CD4-positive, CD25-positive, alpha-beta regulatory T cell (primary cell): ENCODE measurements at regions not wholly inside any gene's neighbourhood (a gene's known extent, or its start where the extent isn't known, plus 50 kb on each side); places are given as distances from the start of the nearest gene placed in this dataset.
"Not testable (repeated sequence)": the region's sequence is repeated elsewhere in the genome, so short reads cannot be mapped to it uniquely, and the experiment has no call there.

ENCODE experiments used
- ATAC-seq, 2 donors: fragments of 150-1000 bp; cut with Tn5 transposase; one replicate each; pipeline ENCODE4 v1.10.0; 2021; ENCODE audit warnings: low read depth in 2 of 2, moderate number of reproducible peaks in 2 of 2, moderate library complexity in 1 of 2
- DNase-seq, 3 donors: peaks; one replicate each; pipeline versions ENCODE4 v3.0.0 to v3.0.0-alpha.2; 2012 to 2022; ENCODE audit warnings: mixed read lengths in 1 of 3
- H3K27ac ChIP-seq: one replicate; pipeline ENCODE4 v1.7.0; 2013; ENCODE audit warnings: mild to moderate bottlenecking, low read length; ENCODE audit not compliant: insufficient read depth, poor library complexity, severe bottlenecking
- H3K27me3 ChIP-seq: one replicate; pipeline ENCODE4 v1.7.0; 2013; ENCODE audit warnings: low read length; ENCODE audit not compliant: control insufficient read depth, insufficient read depth
- H3K36me3 ChIP-seq: one replicate; pipeline ENCODE4 v1.7.0; 2013; ENCODE audit warnings: mild to moderate bottlenecking, low read length, moderate library complexity; ENCODE audit not compliant: control insufficient read depth, insufficient read depth
- H3K4me1 ChIP-seq: 2 replicates; pipeline ENCODE4 v1.7.0; 2013; ENCODE audit warnings: mild to moderate bottlenecking, low read length; ENCODE audit not compliant: insufficient read depth, control insufficient read depth, poor library complexity, severe bottlenecking
- H3K4me3 ChIP-seq: one replicate; pipeline ENCODE4 v1.7.0; 2013; ENCODE audit warnings: low read depth, mild to moderate bottlenecking, low read length, moderate library complexity
- H3K9me3 ChIP-seq, 2 experiments: 1 replicate in 1 of 2; 2 replicates in 1 of 2; pipeline ENCODE4 v1.7.0; 2013; ENCODE audit warnings: low read length in 2 of 2, mild to moderate bottlenecking in 1 of 2, moderate library complexity in 1 of 2; ENCODE audit not compliant: control insufficient read depth in 2 of 2
- H3K27ac Mint-ChIP-seq, 3 donors: one replicate each; pipeline ENCODE4 v1.8.0; 2020 to 2022; ENCODE audit warnings: mild to moderate bottlenecking in 3 of 3, mixed read lengths in 3 of 3, moderate library complexity in 2 of 3
- H3K27me3 Mint-ChIP-seq: one replicate; pipeline ENCODE4 v1.8.0; 2022; ENCODE audit warnings: mild to moderate bottlenecking, mixed read lengths
- H3K36me3 Mint-ChIP-seq: one replicate; pipeline ENCODE4 v1.8.0; 2020; ENCODE audit warnings: mixed read lengths
- H3K4me1 Mint-ChIP-seq, 4 donors: one replicate each; pipeline ENCODE4 v1.8.0; 2020 to 2022; ENCODE audit warnings: mixed read lengths in 4 of 4, mild to moderate bottlenecking in 1 of 4
- H3K4me3 Mint-ChIP-seq, 4 donors: one replicate each; pipeline ENCODE4 v1.8.0; 2020 to 2022; ENCODE audit warnings: mild to moderate bottlenecking in 4 of 4, mixed read lengths in 4 of 4, moderate library complexity in 3 of 4
- H3K9me3 Mint-ChIP-seq, 7 donors: one replicate each; pipeline ENCODE4 v1.8.0; 2020 to 2022; ENCODE audit warnings: mixed read lengths in 7 of 7, mild to moderate bottlenecking in 3 of 7, moderate library complexity in 2 of 7

DNA sequence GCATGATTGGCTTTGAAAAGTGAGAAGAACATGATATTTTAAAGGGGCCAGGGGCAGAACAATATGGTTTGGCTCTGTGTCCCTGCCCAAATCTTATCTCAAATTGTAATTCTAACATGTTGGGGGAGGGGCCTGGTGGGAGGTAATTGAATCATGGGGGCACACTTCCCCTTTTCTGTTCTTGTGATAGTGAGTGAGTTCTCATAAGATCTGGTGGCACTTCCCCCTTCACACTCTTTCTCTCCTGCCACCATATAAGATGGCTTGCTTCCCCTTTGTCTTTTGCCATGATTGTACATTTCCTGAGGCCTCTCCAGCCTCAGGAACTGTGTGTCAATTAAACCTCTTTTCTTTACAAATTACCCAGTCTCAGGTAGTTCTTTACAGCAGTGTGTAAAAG lies 85.9 kb upstream of the C1QTNF3 start:
- H3K36me3 Mint-ChIP-seq = peaks cover 10% of the 10 kb centered on the region
- not testable (repeated sequence) for H3K36me3 ChIP-seq, H3K4me3 ChIP-seq, H3K4me1 ChIP-seq, H3K27ac ChIP-seq, H3K27me3 ChIP-seq, H3K4me3 Mint-ChIP-seq, H3K27ac Mint-ChIP-seq, H3K27me3 Mint-ChIP-seq, H3K4me1 Mint-ChIP-seq, H3K9me3 ChIP-seq, H3K9me3 Mint-ChIP-seq, ATAC-seq, DNase-seq

- not testable (repeated sequence) for H3K27me3 ChIP-seq, H3K36me3 ChIP-seq, H3K27ac ChIP-seq, H3K27me3 Mint-ChIP-seq, H3K36me3 Mint-ChIP-seq, ATAC-seq, H3K4me3 Mint-ChIP-seq, DNase-seq, H3K9me3 ChIP-seq, H3K4me1 Mint-ChIP-seq, H3K9me3 Mint-ChIP-seq, H3K4me3 ChIP-seq, H3K4me1 ChIP-seq, H3K27ac Mint-ChIP-seq
These were observed 112.0 kb upstream of the C1QTNF3 start for GRCh38 chr5:34154988-34155387.

DNA sequence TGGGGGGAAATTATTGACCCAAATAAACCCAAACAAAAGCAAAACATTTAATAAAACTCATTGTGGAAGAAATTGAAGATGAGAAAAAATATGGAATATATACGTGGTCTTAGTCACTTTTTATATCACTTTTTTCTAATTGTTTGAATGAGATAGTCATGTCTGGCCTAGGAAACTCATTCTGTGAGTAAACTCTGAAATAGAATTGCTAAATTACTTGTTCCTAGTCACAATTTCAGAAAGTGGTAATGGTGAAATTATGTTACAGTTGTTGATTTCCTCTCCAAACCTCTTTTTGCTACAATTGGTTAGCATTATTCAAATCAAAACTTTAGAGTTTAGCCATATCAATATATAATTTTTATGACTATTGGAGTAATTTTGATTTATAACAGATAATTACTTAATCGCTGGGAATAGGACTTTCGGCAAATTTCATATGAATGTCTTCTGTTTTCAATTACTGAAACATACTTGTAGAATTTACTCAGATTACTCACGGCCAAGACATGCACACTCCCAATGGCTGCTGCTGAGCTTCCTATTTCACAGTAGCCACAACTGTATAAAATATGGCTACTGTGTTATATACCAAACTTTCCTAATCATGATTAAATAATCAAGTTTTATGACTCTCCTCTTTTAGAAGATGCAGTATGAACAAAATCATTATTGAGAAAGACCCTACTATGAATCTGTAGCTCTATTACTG lies 113.8 kb upstream of the C1QTNF3 start:
- not testable (repeated sequence) for ATAC-seq, H3K4me1 ChIP-seq, H3K4me3 Mint-ChIP-seq, DNase-seq, H3K27ac Mint-ChIP-seq, H3K27me3 ChIP-seq, H3K4me1 Mint-ChIP-seq, H3K4me3 ChIP-seq, H3K9me3 ChIP-seq, H3K36me3 Mint-ChIP-seq, H3K27ac ChIP-seq, H3K9me3 Mint-ChIP-seq, H3K27me3 Mint-ChIP-seq, H3K36me3 ChIP-seq

DNA sequence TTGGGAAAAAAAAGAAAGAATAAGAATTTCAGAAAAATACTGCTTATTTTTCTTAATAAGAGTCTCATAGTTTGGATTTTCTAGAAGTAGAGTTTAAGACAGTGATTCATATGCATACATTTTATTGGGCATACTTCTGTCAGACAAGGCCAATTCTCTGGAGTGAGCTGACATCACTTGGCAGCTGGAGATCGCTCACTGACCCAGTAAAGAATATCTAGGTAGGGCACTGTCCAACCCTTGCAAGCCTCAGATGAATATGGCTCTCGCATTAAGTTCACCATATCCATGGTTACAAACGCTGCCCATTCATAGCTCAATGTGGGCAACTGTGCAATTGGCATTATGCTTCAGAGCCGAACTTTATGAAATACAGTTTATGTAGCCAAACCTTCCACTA lies 117.9 kb upstream of the C1QTNF3 start:
- H3K36me3 ChIP-seq, H3K4me1 Mint-ChIP-seq, H3K27me3 ChIP-seq, H3K9me3 ChIP-seq, H3K4me1 ChIP-seq, H3K36me3 Mint-ChIP-seq, H3K27ac Mint-ChIP-seq, H3K27me3 Mint-ChIP-seq, H3K9me3 Mint-ChIP-seq, H3K27ac ChIP-seq, DNase-seq, ATAC-seq, H3K4me3 Mint-ChIP-seq, H3K4me3 ChIP-seq: not testable (repeated sequence)

GRCh38 chr5:34171398-34171797 lies 128.4 kb upstream of the C1QTNF3 start:
- H3K27ac Mint-ChIP-seq, H3K36me3 ChIP-seq, H3K27me3 Mint-ChIP-seq, H3K4me1 Mint-ChIP-seq, H3K27me3 ChIP-seq, H3K4me3 Mint-ChIP-seq, ATAC-seq, DNase-seq, H3K4me3 ChIP-seq, H3K9me3 Mint-ChIP-seq, H3K27ac ChIP-seq, H3K4me1 ChIP-seq, H3K9me3 ChIP-seq: not testable (repeated sequence)
- H3K36me3 Mint-ChIP-seq = peaks cover 30% of the 10 kb centered on the region

DNA sequence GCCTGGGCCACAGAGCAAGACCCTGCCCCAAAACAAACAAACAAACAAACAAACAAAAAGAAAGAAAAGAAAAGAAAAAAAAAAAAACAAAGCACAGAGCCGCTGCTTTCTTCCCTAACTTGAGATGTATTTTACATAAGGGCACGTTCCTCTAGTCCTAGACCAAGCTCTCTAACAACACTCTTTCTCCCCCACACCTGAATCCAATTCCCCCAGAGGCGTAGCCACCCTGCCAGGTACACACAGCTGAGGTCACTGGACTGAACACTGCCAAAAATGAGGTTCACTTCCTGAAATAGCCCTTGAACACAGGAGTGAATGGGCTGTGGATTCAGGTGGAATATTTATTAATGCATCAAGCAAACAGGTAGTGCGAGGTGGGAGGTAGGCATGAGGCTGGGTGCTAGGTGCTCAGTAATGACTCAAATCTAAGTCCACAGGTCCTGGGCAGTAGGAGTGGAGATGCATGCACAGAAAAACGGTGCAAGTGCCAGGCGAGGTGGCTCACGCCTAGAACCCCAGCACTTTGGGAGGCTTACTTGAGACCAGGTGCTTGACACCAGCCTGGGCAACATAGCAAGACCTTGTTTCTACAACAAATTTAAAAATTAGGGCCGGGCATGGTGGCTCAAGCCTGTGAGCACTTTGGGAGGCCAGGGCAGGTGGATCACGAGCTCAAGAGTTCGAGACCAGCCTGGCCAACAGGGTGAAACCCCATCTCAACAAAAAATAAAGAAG lies 136.6 kb upstream of the C1QTNF3 start:
- peaks cover 23% of the 10 kb centered on the region for H3K36me3 ChIP-seq
- H3K4me1 Mint-ChIP-seq, H3K4me3 ChIP-seq, DNase-seq, H3K27me3 ChIP-seq, H3K27me3 Mint-ChIP-seq, H3K9me3 ChIP-seq, H3K4me1 ChIP-seq, ATAC-seq, H3K9me3 Mint-ChIP-seq, H3K4me3 Mint-ChIP-seq, H3K27ac ChIP-seq: not testable (repeated sequence)
- Mint-ChIP-seq H3K27ac (peak overlapping the region in 1 of 3 donors; percentile 2), H3K36me3 (peaks cover 24% of the 10 kb centered on the region)

DNA sequence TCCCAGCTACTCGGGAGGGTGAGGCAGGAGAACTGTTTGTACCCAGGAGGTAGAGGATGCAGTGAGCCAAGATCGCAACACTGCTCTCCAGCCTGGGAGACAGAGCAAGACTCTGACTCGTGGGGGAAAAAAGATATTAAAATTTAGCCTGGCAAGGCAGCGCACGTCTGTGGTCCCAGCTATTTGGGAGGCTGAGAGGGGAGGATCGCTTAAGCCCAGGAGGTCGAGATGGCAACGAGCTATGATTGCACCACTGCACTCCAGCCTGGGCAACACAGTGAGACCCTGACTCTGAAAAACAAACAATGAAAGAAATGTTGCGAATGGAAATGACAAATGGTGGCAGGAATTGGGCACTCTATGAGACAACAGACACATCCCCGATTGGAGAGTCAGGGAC lies 137.2 kb upstream of the C1QTNF3 start:
- peaks cover 20% of the 10 kb centered on the region for H3K36me3 ChIP-seq
- not testable (repeated sequence) for H3K4me3 ChIP-seq, ATAC-seq, H3K27ac ChIP-seq, H3K4me1 ChIP-seq, H3K9me3 Mint-ChIP-seq, H3K27ac Mint-ChIP-seq, H3K27me3 ChIP-seq, DNase-seq, H3K4me3 Mint-ChIP-seq, H3K27me3 Mint-ChIP-seq, H3K9me3 ChIP-seq, H3K4me1 Mint-ChIP-seq
- H3K36me3 Mint-ChIP-seq = peaks cover 24% of the 10 kb centered on the region

DNA sequence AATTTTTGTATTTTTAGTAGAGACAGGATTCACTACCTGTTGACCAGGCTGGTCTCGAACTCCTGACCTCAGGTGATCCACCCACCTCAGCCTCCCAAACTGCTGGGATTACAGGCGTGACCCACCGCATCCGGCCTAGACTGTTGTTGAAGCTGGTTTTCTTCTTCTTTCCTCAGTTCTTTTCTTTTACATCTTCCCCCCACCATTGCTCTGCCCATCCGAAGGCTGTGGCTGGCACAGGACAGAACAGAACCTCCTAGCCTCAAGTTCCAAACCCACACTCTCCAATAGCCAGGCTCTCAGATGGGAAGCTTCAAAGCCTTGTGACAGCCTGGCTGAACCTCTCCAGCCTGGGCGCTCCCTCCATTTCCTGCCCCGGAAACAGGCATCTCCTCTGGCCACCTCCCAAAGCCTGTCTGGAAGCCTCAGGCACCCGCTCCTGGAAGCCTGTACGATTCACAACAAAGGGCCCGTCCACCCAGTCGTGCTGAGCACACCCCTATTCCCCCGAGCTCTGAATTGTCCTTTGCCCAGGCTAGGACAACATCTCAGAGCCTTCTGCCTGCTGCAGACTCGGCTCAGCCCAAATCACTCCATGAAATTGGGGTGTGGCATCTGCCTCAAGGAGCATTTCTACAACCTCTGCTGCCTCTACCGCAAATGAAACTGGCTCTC lies 138.1 kb upstream of the C1QTNF3 start:
- not testable (repeated sequence) for H3K9me3 Mint-ChIP-seq, H3K27me3 Mint-ChIP-seq, H3K27ac ChIP-seq, H3K27ac Mint-ChIP-seq, H3K4me3 Mint-ChIP-seq, H3K4me1 ChIP-seq, H3K4me1 Mint-ChIP-seq, H3K27me3 ChIP-seq, ATAC-seq, H3K4me3 ChIP-seq, H3K9me3 ChIP-seq
- peak in 1 of 3 donors; percentile 19 for DNase-seq
- peaks cover 19% of the 10 kb centered on the region for H3K36me3 Mint-ChIP-seq
- H3K36me3 ChIP-seq = peaks cover 17% of the 10 kb centered on the region
